ENCODE measurements at regions not wholly inside any gene's neighbourhood (a gene's known extent, or its start where the extent isn't known, plus 50 kb on each side); places are given as distances from the start of the nearest gene placed in this dataset.

GRCh38 chr4:100124715-100125114 lies 65.6 kb downstream of the DDIT4L start:
- no peak overlapping the region for H3K27ac ChIP-seq
- DNase-seq, result no peak
- WGBS, 2 donors (ENCODE audit: low coverage in 1 of 2), result 53 to 71% methylated on average over 2 of the region's 2 CpGs
- no peaks in the 10 kb centered on the region for H3K36me3 ChIP-seq
- intact Hi-C loops (cut with DNase I; ENCODE audit: low total_unique reads) (no loop called here), in situ Hi-C loops (cut with MboI; ENCODE audit: low pct_ligation_motif_present in 1 of 4, low pct_unique_long_range_greater_than_20kb in 1 of 4, low sequenced_read_pairs in 3 of 4) (no loop called here)
- H3K27me3 ChIP-seq, result no peaks in the 10 kb centered on the region
- TF ChIP-seq POLR2AphosphoS5 (IDR thresholded peaks at IDR 0.05) (no peak), CTCF (IDR thresholded peaks at IDR 0.05) (no peak), EP300 (IDR thresholded peaks at IDR 0.05; ENCODE audit: low read depth) (no peak), POLR2A (IDR thresholded peaks at IDR 0.05) (no peak)
- no peaks in the 10 kb centered on the region for H3K4me1 ChIP-seq
- no peaks in the 10 kb centered on the region for H3K9me3 ChIP-seq
- no peak overlapping the region for H3K4me3 ChIP-seq

DNA sequence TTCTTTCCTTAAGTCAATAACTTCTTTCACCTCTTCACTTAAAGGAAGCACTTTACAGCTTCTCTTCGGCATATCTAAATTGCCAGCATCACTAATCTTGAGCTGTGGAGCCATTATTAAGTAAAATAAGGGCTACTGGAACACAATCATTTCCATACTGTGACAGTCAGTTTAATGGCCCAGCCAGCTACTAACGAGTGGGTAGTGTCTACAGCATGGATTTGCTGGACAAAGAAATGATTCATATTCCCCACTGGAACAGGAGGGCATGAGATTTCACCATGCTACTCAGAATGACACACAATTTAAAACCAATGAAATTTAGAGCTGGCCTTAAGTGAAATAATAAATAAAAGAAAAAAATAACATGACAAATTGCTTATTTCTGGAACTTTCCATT lies 72.1 kb downstream of the DDIT4L start:
- Histone ChIP-seq H3K36me3 (no peaks in the 10 kb centered on the region), H3K4me3 (no peak overlapping the region), H3K27me3 (no peaks in the 10 kb centered on the region), H3K27ac (no peak overlapping the region), H3K4me1 (no peaks in the 10 kb centered on the region), H3K9me3 (no peaks in the 10 kb centered on the region)
- in situ Hi-C loops (cut with MboI; ENCODE audit: low pct_ligation_motif_present in 1 of 4, low pct_unique_long_range_greater_than_20kb in 1 of 4, low sequenced_read_pairs in 3 of 4), result no loop called here
- intact Hi-C loops (cut with DNase I; ENCODE audit: low total_unique reads), result no loop called here
- 51 to 53% methylated on average over 2 of the region's 2 CpGs for WGBS, 2 donors (ENCODE audit: low coverage in 1 of 2)
- no peak for TF ChIP-seq POLR2AphosphoS5 (IDR thresholded peaks at IDR 0.05)
- TF ChIP-seq POLR2A (IDR thresholded peaks at IDR 0.05), result no peak
- TF ChIP-seq CTCF (IDR thresholded peaks at IDR 0.05), result no peak
- no peak for TF ChIP-seq EP300 (IDR thresholded peaks at IDR 0.05; ENCODE audit: low read depth)
- DNase-seq, result no peak

GRCh38 chr4:100117750-100118149 lies 72.5 kb downstream of the DDIT4L start:
- H3K27me3 ChIP-seq, result no peaks in the 10 kb centered on the region
- TF ChIP-seq POLR2A (IDR thresholded peaks at IDR 0.05), result no peak
- no peak for TF ChIP-seq POLR2AphosphoS5 (IDR thresholded peaks at IDR 0.05)
- no peak for TF ChIP-seq CTCF (IDR thresholded peaks at IDR 0.05)
- TF ChIP-seq EP300 (IDR thresholded peaks at IDR 0.05; ENCODE audit: low read depth), result no peak
- intact Hi-C loops (cut with DNase I; ENCODE audit: low total_unique reads), result no loop called here
- H3K4me3 ChIP-seq, result no peak overlapping the region
- in situ Hi-C loops (cut with MboI; ENCODE audit: low pct_ligation_motif_present in 1 of 4, low pct_unique_long_range_greater_than_20kb in 1 of 4, low sequenced_read_pairs in 3 of 4), result no loop called here
- H3K36me3 ChIP-seq, result no peaks in the 10 kb centered on the region
- no peak overlapping the region for H3K27ac ChIP-seq
- WGBS, 2 donors (ENCODE audit: low coverage in 1 of 2), result 73 to 77% methylated on average over 3 of the region's 3 CpGs
- no peaks in the 10 kb centered on the region for H3K9me3 ChIP-seq
- no peaks in the 10 kb centered on the region for H3K4me1 ChIP-seq
- DNase-seq, result no peak

- DNase-seq, result no peak
- no peak overlapping the region for H3K4me3 ChIP-seq
- WGBS, 2 donors (ENCODE audit: low coverage in 1 of 2), result 94 to 96% methylated on average over 4 of the region's 4 CpGs
- H3K9me3 ChIP-seq, result no peaks in the 10 kb centered on the region
- no peaks in the 10 kb centered on the region for H3K27me3 ChIP-seq
- TF ChIP-seq POLR2A (IDR thresholded peaks at IDR 0.05), result no peak
- TF ChIP-seq EP300 (IDR thresholded peaks at IDR 0.05; ENCODE audit: low read depth), result no peak
- TF ChIP-seq CTCF (IDR thresholded peaks at IDR 0.05), result no peak
- no peak for TF ChIP-seq POLR2AphosphoS5 (IDR thresholded peaks at IDR 0.05)
- H3K4me1 ChIP-seq, result no peaks in the 10 kb centered on the region
- no peak overlapping the region for H3K27ac ChIP-seq
- H3K36me3 ChIP-seq, result no peaks in the 10 kb centered on the region
- intact Hi-C loops (cut with DNase I; ENCODE audit: low total_unique reads), result no loop called here
- in situ Hi-C loops (cut with MboI; ENCODE audit: low pct_ligation_motif_present in 1 of 4, low pct_unique_long_range_greater_than_20kb in 1 of 4, low sequenced_read_pairs in 3 of 4), result no loop called here
Observed at GRCh38 chr4:100114909-100115308, 75.4 kb downstream of the DDIT4L start.
